ENCODE measurements at regions not wholly inside any gene's neighbourhood (a gene's known extent, or its start where the extent isn't known, plus 50 kb on each side); places are given as distances from the start of the nearest gene placed in this dataset.

- TF ChIP-seq, protein P1, sequence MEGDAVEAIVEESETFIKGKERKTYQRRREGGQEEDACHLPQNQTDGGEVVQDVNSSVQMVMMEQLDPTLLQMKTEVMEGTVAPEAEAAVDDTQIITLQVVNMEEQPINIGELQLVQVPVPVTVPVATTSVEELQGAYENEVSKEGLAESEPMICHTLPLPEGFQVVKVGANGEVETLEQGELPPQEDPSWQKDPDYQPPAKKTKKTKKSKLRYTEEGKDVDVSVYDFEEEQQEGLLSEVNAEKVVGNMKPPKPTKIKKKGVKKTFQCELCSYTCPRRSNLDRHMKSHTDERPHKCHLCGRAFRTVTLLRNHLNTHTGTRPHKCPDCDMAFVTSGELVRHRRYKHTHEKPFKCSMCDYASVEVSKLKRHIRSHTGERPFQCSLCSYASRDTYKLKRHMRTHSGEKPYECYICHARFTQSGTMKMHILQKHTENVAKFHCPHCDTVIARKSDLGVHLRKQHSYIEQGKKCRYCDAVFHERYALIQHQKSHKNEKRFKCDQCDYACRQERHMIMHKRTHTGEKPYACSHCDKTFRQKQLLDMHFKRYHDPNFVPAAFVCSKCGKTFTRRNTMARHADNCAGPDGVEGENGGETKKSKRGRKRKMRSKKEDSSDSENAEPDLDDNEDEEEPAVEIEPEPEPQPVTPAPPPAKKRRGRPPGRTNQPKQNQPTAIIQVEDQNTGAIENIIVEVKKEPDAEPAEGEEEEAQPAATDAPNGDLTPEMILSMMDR (IDR thresholded peaks at IDR 0.05; ENCODE audit: insufficient read depth, low read length), result no peak
- TF ChIP-seq GABPA (IDR thresholded peaks at IDR 0.05; ENCODE audit: low read depth) (no peak), POLR2AphosphoS5 (IDR thresholded peaks at IDR 0.05; ENCODE audit: low read depth) (no peak), SPI1 (IDR thresholded peaks at IDR 0.05; ENCODE audit: borderline replicate concordance, low read depth) (no peak)
Measured at GRCh38 chr1:98176936-98177335, 256.1 kb upstream of the DPYD start.
